Smooth muscle cell (in vitro differentiated cells): ENCODE measurements at regions not wholly inside any gene's neighbourhood (a gene's known extent, or its start where the extent isn't known, plus 50 kb on each side); places are given as distances from the start of the nearest gene placed in this dataset.

Experiments used
- DNase-seq: peaks from one replicate; lab custom pipeline; 2025; ENCODE audit not compliant: unreplicated experiment; lab: John Stamatoyannopoulos, UW
- H2AFZ ChIP-seq: fragments of 200-600 bp; sonication (generic); 2 replicates; pipeline ENCODE4 v1.6.0; 2016; ENCODE audit warnings: antibody characterized with exemption, low read depth, mild to moderate bottlenecking
- H3F3A ChIP-seq: fragments of 200-600 bp; sonication (generic); 2 replicates; pipeline ENCODE4 v1.6.0; 2017; ENCODE audit warnings: antibody characterized with exemption, low read depth
- H3K27ac ChIP-seq: fragments of 200-600 bp; sonication (generic); 2 replicates; pipeline ENCODE4 v1.5.1; 2016; ENCODE audit warnings: low read depth, mild to moderate bottlenecking
- H3K27me3 ChIP-seq: fragments of 200-600 bp; sonication (generic); 2 replicates; pipeline ENCODE4 v1.6.1; 2016; ENCODE audit warnings: low read depth, mild to moderate bottlenecking
- H3K36me3 ChIP-seq: fragments of 200-600 bp; sonication (generic); 2 replicates; pipeline ENCODE4 v1.5.1; 2016; ENCODE audit warnings: low read depth
- H3K4me1 ChIP-seq: fragments of 200-600 bp; sonication (generic); 2 replicates; pipeline ENCODE4 v1.5.1; 2016; ENCODE audit warnings: low read depth
- H3K4me2 ChIP-seq: fragments of 200-600 bp; sonication (generic); 2 replicates; pipeline ENCODE4 v1.6.0; 2016; ENCODE audit warnings: mild to moderate bottlenecking
- H3K4me3 ChIP-seq: fragments of 200-600 bp; sonication (generic); 2 replicates; pipeline ENCODE4 v1.5.1; 2016; ENCODE audit warnings: mild to moderate bottlenecking
- H3K79me2 ChIP-seq: fragments of 200-600 bp; sonication (generic); 2 replicates; pipeline ENCODE4 v1.6.0; 2016; ENCODE audit warnings: low read depth, mild to moderate bottlenecking
- H3K9ac ChIP-seq: fragments of 200-600 bp; sonication (generic); 2 replicates; pipeline ENCODE4 v1.6.0; 2016; ENCODE audit warnings: low read depth
- H3K9me3 ChIP-seq: fragments of 200-600 bp; sonication (generic); replicated peaks from 2 replicates; pipeline ENCODE4 v1.5.1; 2016; ENCODE audit warnings: low read depth
- H4K20me1 ChIP-seq: fragments of 200-600 bp; sonication (generic); 2 replicates; pipeline ENCODE4 v1.6.0; 2016; ENCODE audit warnings: low read depth
- CTCF ChIP-seq: fragments of 200-600 bp; sonication (generic); IDR thresholded peaks from 2 replicates; pipeline ENCODE4 v1.5.1; 2017; ENCODE audit warnings: borderline replicate concordance, mild to moderate bottlenecking, antibody characterized with exemption; ENCODE audit not compliant: insufficient read depth, poor library complexity, severe bottlenecking
- WGBS: methylation state at CpG from one replicate; pipeline ENCODE4 v1.1.7; 2016; ENCODE audit warnings: low lambda C conversion rate; 5-methylcytosine and 5-hydroxymethylcytosine counted together

GRCh38 chr5:153357493-153358112 is 132.9 kb upstream of the GRIA1 start:
- Histone ChIP-seq H3K27me3 (no peaks in the 10 kb centered on the region), H3K9me3 (no peaks in the 10 kb centered on the region), H3K79me2 (no peaks in the 10 kb centered on the region), H3K4me2 (no peak overlapping the region), H3K27ac (no peak overlapping the region), H4K20me1 (no peaks in the 10 kb centered on the region), H2AFZ (no peak overlapping the region), H3K36me3 (no peaks in the 10 kb centered on the region), H3K4me3 (no peak overlapping the region), H3K9ac (no peak overlapping the region), H3F3A (no peaks in the 10 kb centered on the region), H3K4me1 (no peaks in the 10 kb centered on the region)
- no peak for TF ChIP-seq CTCF
- 98% methylated on average over 3 of the region's 3 CpGs for WGBS
- DNase-seq, result no peak

- no peak for TF ChIP-seq CTCF
- no peak overlapping the region for H3K4me2 ChIP-seq
- DNase-seq, result no peak
- 93% methylated on average over 3 of the region's 3 CpGs for WGBS
- H2AFZ ChIP-seq, result no peak overlapping the region
- H4K20me1 ChIP-seq, result no peaks in the 10 kb centered on the region
- no peaks in the 10 kb centered on the region for H3K4me1 ChIP-seq
- no peaks in the 10 kb centered on the region for H3F3A ChIP-seq
- H3K9ac ChIP-seq, result no peak overlapping the region
- H3K36me3 ChIP-seq, result no peaks in the 10 kb centered on the region
- no peaks in the 10 kb centered on the region for H3K79me2 ChIP-seq
- H3K4me3 ChIP-seq, result no peak overlapping the region
- no peaks in the 10 kb centered on the region for H3K9me3 ChIP-seq
- no peak overlapping the region for H3K27ac ChIP-seq
- no peaks in the 10 kb centered on the region for H3K27me3 ChIP-seq
Observed at GRCh38 chr5:153358315-153358976, 132.0 kb upstream of the GRIA1 start.

DNA sequence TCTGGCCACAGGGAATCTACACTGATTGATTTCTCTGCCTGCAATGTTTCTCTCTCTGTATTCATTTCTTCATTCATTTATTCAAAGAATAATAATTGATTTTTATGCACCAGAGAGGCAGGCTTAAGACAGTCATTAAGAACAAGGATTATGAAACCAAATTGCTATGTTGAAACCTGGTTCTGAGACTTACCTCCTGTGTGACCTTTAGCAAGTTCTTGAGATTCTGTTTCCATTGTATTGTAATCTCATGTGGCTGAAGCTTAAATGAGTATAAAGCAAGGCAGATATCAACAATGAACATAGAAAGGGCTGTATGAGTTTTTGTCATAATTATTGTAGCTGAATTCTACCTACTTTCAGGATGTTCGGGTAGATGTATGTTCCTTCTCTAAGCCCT is 129.6 kb upstream of the GRIA1 start:
- no peak overlapping the region for H3K27ac ChIP-seq
- H3K4me2 ChIP-seq, result no peak overlapping the region
- H3K4me3 ChIP-seq, result no peak overlapping the region
- H3K9ac ChIP-seq, result no peak overlapping the region
- no peak for TF ChIP-seq CTCF
- no peaks in the 10 kb centered on the region for H3K4me1 ChIP-seq
- 87% methylated on average over 1 of the region's 1 CpG for WGBS
- no peaks in the 10 kb centered on the region for H3K9me3 ChIP-seq
- H3K36me3 ChIP-seq, result no peaks in the 10 kb centered on the region
- H3K79me2 ChIP-seq, result no peaks in the 10 kb centered on the region
- no peaks in the 10 kb centered on the region for H4K20me1 ChIP-seq
- H3F3A ChIP-seq, result no peaks in the 10 kb centered on the region
- no peaks in the 10 kb centered on the region for H3K27me3 ChIP-seq
- H2AFZ ChIP-seq, result no peak overlapping the region
- DNase-seq, result no peak

DNA sequence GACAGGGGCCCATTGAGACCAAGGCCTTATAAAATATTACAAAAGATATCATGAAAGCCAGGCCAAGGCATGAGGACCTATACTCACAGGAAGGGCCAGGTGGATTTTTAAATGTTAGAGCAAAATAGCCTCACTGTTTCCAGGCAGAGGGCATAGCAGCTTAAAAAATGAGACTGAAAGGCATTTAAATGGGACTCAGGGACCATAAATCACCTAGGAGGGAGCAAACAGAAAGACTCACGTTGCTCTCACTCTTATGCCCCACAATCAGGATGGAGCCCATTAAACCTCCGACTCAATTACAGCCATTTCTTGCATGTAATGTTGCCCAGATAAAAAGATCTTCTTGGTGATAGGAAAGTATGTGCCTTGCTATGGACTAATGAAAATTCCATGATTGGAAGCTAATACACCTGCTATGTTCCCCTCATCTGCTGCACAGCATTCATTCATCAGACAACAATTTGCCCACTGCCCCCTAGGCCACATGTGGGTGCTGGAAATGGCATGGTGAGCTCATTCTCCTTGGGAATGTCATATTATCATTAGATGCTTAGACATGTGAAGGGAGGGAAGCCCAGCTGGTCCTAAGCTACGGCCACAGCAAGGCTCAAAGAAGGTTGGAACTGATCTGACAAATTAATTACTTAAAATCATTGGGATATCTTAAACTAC is 128.6 kb upstream of the GRIA1 start:
- Histone ChIP-seq H3K4me1 (no peaks in the 10 kb centered on the region), H2AFZ (no peak overlapping the region), H3K4me3 (no peak overlapping the region), H3K9me3 (no peaks in the 10 kb centered on the region), H4K20me1 (no peaks in the 10 kb centered on the region), H3K79me2 (no peaks in the 10 kb centered on the region), H3K9ac (no peak overlapping the region), H3K27ac (no peak overlapping the region), H3K27me3 (no peaks in the 10 kb centered on the region), H3K4me2 (no peak overlapping the region), H3K36me3 (no peaks in the 10 kb centered on the region), H3F3A (no peaks in the 10 kb centered on the region)
- no peak for TF ChIP-seq CTCF
- WGBS, result 86% methylated on average over 3 of the region's 3 CpGs
- no peak for DNase-seq
